Esophagus muscularis mucosa (tissue), 3 donors: ENCODE measurements at regions not wholly inside any gene's neighbourhood (a gene's known extent, or its start where the extent isn't known, plus 50 kb on each side); places are given as distances from the start of the nearest gene placed in this dataset.

ENCODE experiments used
- CTCF ChIP-seq, 3 experiments: fragments of 200-600 bp in 2 of 3; fragments of 450-650 bp in 1 of 3; sonication (generic) in 2 of 3; IDR thresholded peaks; one replicate each; pipeline ENCODE4 v1.5.1; 2017 to 2019; ENCODE audit warnings: antibody characterized with exemption in 3 of 3, mild to moderate bottlenecking in 2 of 3, moderate library complexity in 1 of 3
- EP300 ChIP-seq: sonication (generic); formaldehyde crosslinking; IDR thresholded peaks from one replicate; pipeline ENCODE4 v1.6.1; 2017; ENCODE audit warnings: antibody characterized with exemption

DNA sequence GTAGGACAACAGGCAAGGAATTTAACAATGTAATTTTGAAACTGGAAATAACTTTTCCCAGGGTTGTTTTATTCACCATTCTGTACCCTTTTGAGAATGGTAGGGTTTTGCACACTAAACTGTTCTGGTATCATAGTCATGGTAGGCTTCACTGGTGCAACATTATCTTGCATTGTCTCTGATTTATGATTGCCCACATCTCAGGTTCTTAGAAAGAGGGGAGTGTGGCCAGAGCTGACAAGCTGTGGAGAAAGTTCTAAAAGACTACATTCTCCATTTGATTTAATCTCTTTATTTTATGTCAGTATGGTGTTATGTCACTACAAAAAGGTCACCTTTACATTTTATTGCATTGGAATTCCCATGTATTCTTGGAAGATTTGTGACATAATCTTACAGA is 447.3 kb downstream of the GRIA2 start:
- TF ChIP-seq CTCF (IDR thresholded peaks at IDR 0.05) = no peak
- TF ChIP-seq EP300 = no peak
